GM12878 (cell line): ENCODE measurements at regions not wholly inside any gene's neighbourhood (a gene's known extent, or its start where the extent isn't known, plus 50 kb on each side); places are given as distances from the start of the nearest gene placed in this dataset.

Source experiments
- ATAC-seq: fragments of 200-7000 bp; cut with Tn5 transposase; 3 replicates; pipeline ENCODE4 v1.9.1; 2020; ENCODE audit warnings: mild to moderate bottlenecking, moderate library complexity
- BruUV-seq: library from RNA; stranded (reverse); fragments of 400-500 nt; replicated peaks from 2 replicates; lab custom pipeline; 2021; lab: Mats Ljungman, UMichigan
- CTCF ChIA-PET: fragments of 300-600 bp; sonication (Branson Sonifier 250); formaldehyde crosslinking; extraction: SDS; loops from one replicate; lab custom pipeline; 2021; ENCODE audit warnings: inconsistent platforms; lab: Yijun Ruan, JAX
- POLR2A ChIA-PET: fragments of 350-600 bp; formaldehyde crosslinking; extraction: SDS; loops from one replicate; lab custom pipeline; 2021; ENCODE audit warnings: inconsistent platforms; lab: Charles Lee
- RAD21 ChIA-PET: fragments of 300-600 bp; sonication (Branson Sonifier 250); formaldehyde crosslinking; loops from one replicate; lab custom pipeline; 2023; ENCODE audit warnings: antibody characterized with exemption; ENCODE audit not compliant: unreplicated experiment; lab: Charles Lee
- SMC1A ChIA-PET: fragments of 300-600 bp; sonication (Branson Sonifier 250); formaldehyde crosslinking; loops from one replicate; lab custom pipeline; 2023; ENCODE audit not compliant: unreplicated experiment, uncharacterized antibody; lab: Charles Lee
- DNase-seq: peaks from one replicate; pipeline ENCODE4 v3.0.0-alpha.2; 2011; ENCODE audit warnings: low read depth, low spot score
- FAIRE-seq: peaks from 3 replicates; lab custom pipeline; 2011; peaks lifted over from hg19 to GRCh38; lab: Jason Lieb, UNC
- H2AFZ ChIP-seq: 2 replicates; pipeline ENCODE4 v1.6.0; 2011; ENCODE audit warnings: low read depth, low read length, control low read depth; ENCODE audit not compliant: control insufficient read depth
- H3K27ac ChIP-seq: 2 replicates; pipeline ENCODE4 v1.5.1; 2011; ENCODE audit warnings: control low read depth; ENCODE audit not compliant: control insufficient read depth, insufficient read depth
- H3K27me3 ChIP-seq, 2 experiments: replicated peaks in 1 of 2; 2 replicates each; pipeline versions ENCODE4 v1.6.0 to v1.6.1; 2011; ENCODE audit warnings: low read length in 1 of 2; ENCODE audit not compliant: control insufficient read depth in 2 of 2, insufficient read depth in 2 of 2
- H3K36me3 ChIP-seq, 2 experiments: 2 replicates each; pipeline ENCODE4 v1.5.1; 2011; ENCODE audit warnings: low read length in 1 of 2; ENCODE audit not compliant: control insufficient read depth in 2 of 2, insufficient read depth in 2 of 2
- H3K4me1 ChIP-seq: 2 replicates; pipeline ENCODE4 v1.6.1; 2011; ENCODE audit warnings: mild to moderate bottlenecking, low read length, moderate library complexity, mixed read lengths; ENCODE audit not compliant: control insufficient read depth, insufficient read depth
- H3K4me2 ChIP-seq: 2 replicates; pipeline ENCODE4 v1.6.0; 2011; ENCODE audit warnings: control low read depth; ENCODE audit not compliant: control insufficient read depth, insufficient read depth
- H3K4me3 ChIP-seq: fragments of 200-600 bp; sonication (generic); 2 replicates; pipeline ENCODE4 v1.5.1; 2016
- H3K79me2 ChIP-seq: 2 replicates; pipeline ENCODE4 v1.6.0; 2011; ENCODE audit warnings: low read length; ENCODE audit not compliant: control insufficient read depth, insufficient read depth
- H3K9ac ChIP-seq: 2 replicates; pipeline ENCODE4 v1.8.0; 2011; ENCODE audit warnings: low read length, control low read depth, mixed read lengths; ENCODE audit not compliant: control insufficient read depth, insufficient read depth
- H3K9me3 ChIP-seq: replicated peaks from 3 replicates; pipeline ENCODE4 v1.5.1; 2011; ENCODE audit warnings: mild to moderate bottlenecking, low read length; ENCODE audit not compliant: control insufficient read depth, insufficient read depth
- H4K20me1 ChIP-seq: 2 replicates; pipeline ENCODE4 v1.6.0; 2011; ENCODE audit not compliant: control insufficient read depth, insufficient read depth
- ATF7 ChIP-seq: fragments of 450-650 bp; IDR thresholded peaks from 2 replicates; pipeline ENCODE4 v1.6.1; 2016; ENCODE audit warnings: low read depth, mild to moderate bottlenecking
- BACH1 ChIP-seq: fragments of 450-650 bp; IDR thresholded peaks from 2 replicates; pipeline ENCODE4 v1.6.1; 2017; ENCODE audit warnings: mild to moderate bottlenecking, borderline replicate concordance
- IKZF2 ChIP-seq, 2 experiments: fragments of 450-650 bp; IDR thresholded peaks; 2 replicates each; pipeline ENCODE4 v1.6.1; 2017; ENCODE audit warnings: mild to moderate bottlenecking in 2 of 2, moderate library complexity in 2 of 2
- IRF4 ChIP-seq: IDR thresholded peaks from 2 replicates; pipeline ENCODE4 v1.6.1; 2011; ENCODE audit warnings: low read depth, low read length
- MEF2A ChIP-seq: IDR thresholded peaks from 2 replicates; pipeline ENCODE4 v1.6.1; 2011; ENCODE audit warnings: low read depth, mild to moderate bottlenecking, low read length, moderate library complexity; ENCODE audit not compliant: insufficient read depth
- MLLT1 ChIP-seq: fragments of 450-650 bp; IDR thresholded peaks from 2 replicates; pipeline ENCODE4 v1.6.1; 2016; ENCODE audit warnings: mild to moderate bottlenecking
- MTA3 ChIP-seq: IDR thresholded peaks from 2 replicates; pipeline ENCODE4 v1.6.1; 2012; ENCODE audit warnings: low read length, inconsistent platforms, borderline replicate concordance
- MYB ChIP-seq: fragments of 150-350 bp; IDR thresholded peaks from 2 replicates; pipeline ENCODE4 v1.6.1; 2014; ENCODE audit warnings: mild to moderate bottlenecking, low read depth, low read length, borderline replicate concordance
- MYC ChIP-seq: IDR thresholded peaks from 2 replicates; pipeline ENCODE4 v1.6.1; 2011; ENCODE audit warnings: mild to moderate bottlenecking, low read length, moderate library complexity, inconsistent platforms; ENCODE audit not compliant: insufficient read depth, insufficient replicate concordance, insufficient read length, severe bottlenecking
- NR2C1 ChIP-seq: fragments of 450-650 bp; IDR thresholded peaks from 2 replicates; pipeline ENCODE4 v1.6.1; 2017; ENCODE audit warnings: antibody characterized with exemption, mild to moderate bottlenecking, moderate library complexity
- PKNOX1 ChIP-seq: fragments of 450-650 bp; IDR thresholded peaks from 2 replicates; pipeline ENCODE4 v1.6.1; 2016; ENCODE audit warnings: mild to moderate bottlenecking
- RAD21 ChIP-seq: IDR thresholded peaks from 2 replicates; pipeline ENCODE4 v1.6.1; 2011; ENCODE audit warnings: mild to moderate bottlenecking, low read depth, low read length, moderate library complexity; ENCODE audit not compliant: insufficient read depth
- SP1 ChIP-seq: IDR thresholded peaks from one replicate; pipeline ENCODE4 v1.6.1; 2011; ENCODE audit warnings: low read depth, low read length
- STAT3 ChIP-seq: IDR thresholded peaks from 2 replicates; pipeline ENCODE4 v1.6.1; 2011; ENCODE audit warnings: low read depth, low read length, improper control_type of control experiment
- SUZ12 ChIP-seq: fragments of 200-600 bp; sonication (generic); IDR thresholded peaks from one replicate; pipeline ENCODE4 v1.6.1; 2018; ENCODE audit warnings: antibody characterized with exemption, mild to moderate bottlenecking; ENCODE audit not compliant: unreplicated experiment
- TARDBP ChIP-seq: IDR thresholded peaks from 2 replicates; pipeline ENCODE4 v1.6.1; 2016; ENCODE audit warnings: borderline replicate concordance
- USF1 ChIP-seq: IDR thresholded peaks from 2 replicates; pipeline ENCODE4 v1.6.1; 2011; ENCODE audit warnings: borderline replicate concordance, low read depth, mild to moderate bottlenecking, moderate library complexity, mixed read lengths, low read length; ENCODE audit not compliant: insufficient read depth; ENCODE audit errors: extremely low read length
- WGBS: methylation state at CpG from one replicate; pipeline ENCODE4 v1.1.6; 2016; ENCODE audit warnings: low lambda C conversion rate; ENCODE audit not compliant: insufficient replicate concordance, insufficient coverage; ENCODE audit errors: missing lambda C conversion rate; 5-methylcytosine and 5-hydroxymethylcytosine counted together
- in situ Hi-C: fragments of 300-500 bp; cut with MboI; formaldehyde crosslinking; loops from 9 replicates; pipeline ENCODE4 v1.14.3; 2018; ENCODE audit warnings: mixed read lengths
- intact Hi-C: fragments of 100-400 bp; cut with micrococcal nuclease; formaldehyde crosslinking; loops from one replicate; pipeline ENCODE4 v1.14.2; 2022; ENCODE audit not compliant: unreplicated experiment
- TF ChIP-seq, protein P1 (sequence below): fragments of 450-650 bp; IDR thresholded peaks from 2 replicates; pipeline ENCODE4 v1.6.1; 2017; ENCODE audit warnings: mild to moderate bottlenecking, moderate library complexity

DNA sequence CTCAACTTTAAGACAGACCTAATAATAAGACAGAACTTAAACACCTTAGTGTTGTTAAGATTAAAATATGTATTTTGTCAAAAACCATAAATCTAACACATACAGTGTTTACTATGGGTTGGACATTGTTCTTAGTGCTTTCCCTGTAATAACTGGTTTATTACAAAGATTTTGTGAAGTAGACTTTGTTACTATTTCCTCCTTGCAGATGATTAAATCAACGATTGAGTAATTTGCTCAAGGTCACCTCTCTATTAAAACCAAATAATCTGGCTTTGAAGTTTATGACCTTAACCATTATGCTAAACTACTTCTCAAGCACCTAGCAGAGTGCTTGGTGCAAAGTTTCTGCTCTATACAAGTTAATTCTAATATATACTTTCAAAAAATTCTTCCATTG is 102.7 kb upstream of the FAM3C start:
- H3K4me2 ChIP-seq = no peak overlapping the region
- TF ChIP-seq TARDBP (no peak), USF1 (no peak), SP1 (no peak), BACH1 (no peak), MYB (no peak), IKZF2 (IDR thresholded peaks at IDR 0.05) (no peak), MLLT1 (no peak), IRF4 (no peak), ATF7 (no peak), PKNOX1 (no peak), NR2C1 (no peak), MTA3 (no peak), SUZ12 (no peak), MEF2A (no peak), RAD21 (no peak), STAT3 (no peak), MYC (no peak)
- TF ChIP-seq, protein P1, sequence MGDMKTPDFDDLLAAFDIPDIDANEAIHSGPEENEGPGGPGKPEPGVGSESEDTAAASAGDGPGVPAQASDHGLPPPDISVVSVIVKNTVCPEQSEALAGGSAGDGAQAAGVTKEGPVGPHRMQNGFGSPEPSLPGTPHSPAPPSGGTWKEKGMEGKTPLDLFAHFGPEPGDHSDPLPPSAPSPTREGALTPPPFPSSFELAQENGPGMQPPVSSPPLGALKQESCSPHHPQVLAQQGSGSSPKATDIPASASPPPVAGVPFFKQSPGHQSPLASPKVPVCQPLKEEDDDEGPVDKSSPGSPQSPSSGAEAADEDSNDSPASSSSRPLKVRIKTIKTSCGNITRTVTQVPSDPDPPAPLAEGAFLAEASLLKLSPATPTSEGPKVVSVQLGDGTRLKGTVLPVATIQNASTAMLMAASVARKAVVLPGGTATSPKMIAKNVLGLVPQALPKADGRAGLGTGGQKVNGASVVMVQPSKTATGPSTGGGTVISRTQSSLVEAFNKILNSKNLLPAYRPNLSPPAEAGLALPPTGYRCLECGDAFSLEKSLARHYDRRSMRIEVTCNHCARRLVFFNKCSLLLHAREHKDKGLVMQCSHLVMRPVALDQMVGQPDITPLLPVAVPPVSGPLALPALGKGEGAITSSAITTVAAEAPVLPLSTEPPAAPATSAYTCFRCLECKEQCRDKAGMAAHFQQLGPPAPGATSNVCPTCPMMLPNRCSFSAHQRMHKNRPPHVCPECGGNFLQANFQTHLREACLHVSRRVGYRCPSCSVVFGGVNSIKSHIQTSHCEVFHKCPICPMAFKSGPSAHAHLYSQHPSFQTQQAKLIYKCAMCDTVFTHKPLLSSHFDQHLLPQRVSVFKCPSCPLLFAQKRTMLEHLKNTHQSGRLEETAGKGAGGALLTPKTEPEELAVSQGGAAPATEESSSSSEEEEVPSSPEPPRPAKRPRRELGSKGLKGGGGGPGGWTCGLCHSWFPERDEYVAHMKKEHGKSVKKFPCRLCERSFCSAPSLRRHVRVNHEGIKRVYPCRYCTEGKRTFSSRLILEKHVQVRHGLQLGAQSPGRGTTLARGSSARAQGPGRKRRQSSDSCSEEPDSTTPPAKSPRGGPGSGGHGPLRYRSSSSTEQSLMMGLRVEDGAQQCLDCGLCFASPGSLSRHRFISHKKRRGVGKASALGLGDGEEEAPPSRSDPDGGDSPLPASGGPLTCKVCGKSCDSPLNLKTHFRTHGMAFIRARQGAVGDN = no peak
- no peaks in the 10 kb centered on the region; the same call in 2 of the 3 replicates for H3K9me3 ChIP-seq
- in situ Hi-C loops = no loop called here
- no peaks in the 10 kb centered on the region for H4K20me1 ChIP-seq
- intact Hi-C loops = no loop called here
- DNase-seq (no peak), ATAC-seq (no peak), FAIRE-seq (no peak)
- SMC1A ChIA-PET = interaction anchor here (1.0 to 1.4 kb wide), 2 partner anchors 21 to 87 kb away, joined by 3 to 5 read pairs; no protein-coding TSS in a partner anchor
- no TSS peak for BruUV-seq
- H3K4me3 ChIP-seq = no peak overlapping the region
- WGBS = 0% methylated on average over 1 of the region's 1 CpG
- no peak overlapping the region for H3K27ac ChIP-seq
- RAD21 ChIA-PET = interaction anchor here (0.7 to 1.0 kb wide), 2 partner anchors 21 to 86 kb away, joined by 3 to 4 read pairs; no protein-coding TSS in a partner anchor
- POLR2A ChIA-PET = interaction anchor here (1.2 kb wide), 1 partner anchor 48 kb away, joined by 3 read pairs; no protein-coding TSS in a partner anchor
- H3K4me1 ChIP-seq = no peaks in the 10 kb centered on the region
- H3K9ac ChIP-seq = no peak overlapping the region
- H3K36me3 ChIP-seq = no peaks in the 10 kb centered on the region
- H2AFZ ChIP-seq = no peak overlapping the region
- H3K79me2 ChIP-seq = no peaks in the 10 kb centered on the region
- CTCF ChIA-PET = interaction anchor here (0.6 to 2.2 kb wide), 4 partner anchors 13 to 903 kb away, joined by 3 to 6 read pairs (median 4); no protein-coding TSS in a partner anchor
- H3K27me3 ChIP-seq = no peaks in the 10 kb centered on the region
